HCT116 (cell line): ENCODE measurements at regions not wholly inside any gene's neighbourhood (a gene's known extent, or its start where the extent isn't known, plus 50 kb on each side); places are given as distances from the start of the nearest gene placed in this dataset.

ENCODE experiments used
- ATAC-seq: fragments of 200-7000 bp; cut with Tn5 transposase; 2 replicates; pipeline ENCODE4 v1.9.1; 2020; ENCODE audit warnings: mild to moderate bottlenecking, moderate library complexity
- BruUV-seq: library from RNA; stranded (reverse); fragments of 400-500 nt; replicated peaks from 2 replicates; lab custom pipeline; 2021; lab: Mats Ljungman, UMichigan
- CTCF ChIA-PET: fragments of 300-600 bp; sonication (Branson Sonifier 250); formaldehyde crosslinking; loops from one replicate; lab custom pipeline; 2021; ENCODE audit warnings: antibody characterized with exemption; lab: Charles Lee
- POLR2A ChIA-PET: fragments of 300-600, 350-600 bp; sonication (Branson Sonifier 250); formaldehyde crosslinking; loops from one replicate; lab custom pipeline; 2021; ENCODE audit warnings: antibody characterized with exemption; lab: Charles Lee
- RAD21 ChIA-PET, 2 experiments: fragments of 300-600 bp; sonication (Branson Sonifier 250); formaldehyde crosslinking; loops; one replicate each; lab custom pipeline; 2023; ENCODE audit warnings: low total read pairs in 2 of 2; ENCODE audit not compliant: uncharacterized antibody in 2 of 2, unreplicated experiment in 2 of 2, low non-redundant PET in 1 of 2; lab: Charles Lee
- DNase-seq: peaks from one replicate; pipeline ENCODE4 v3.0.0-alpha.2; 2010; ENCODE audit warnings: low read depth, low spot score
- H2AFZ ChIP-seq: fragments of 200-600 bp; shearing (Covaris generic), sonication (generic); 2 replicates; pipeline ENCODE4 v1.6.1; 2017; ENCODE audit warnings: low read depth, mixed run types, mixed read lengths, antibody characterized with exemption, low read length; ENCODE audit not compliant: poor library complexity, severe bottlenecking
- H3K27ac ChIP-seq: 2 replicates; pipeline ENCODE4 v1.5.1; 2012; ENCODE audit warnings: low read depth, low read length
- H3K27me3 ChIP-seq: fragments of 200-600 bp; sonication (generic); 2 replicates; pipeline ENCODE4 v1.6.1; 2016; ENCODE audit warnings: mixed run types, low read length, mixed read lengths; ENCODE audit not compliant: insufficient read depth
- H3K36me3 ChIP-seq, 2 experiments: fragments of 200-500 bp in 1 of 2; fragments of 200-600 bp in 1 of 2; sonication (Bioruptor generic) in 1 of 2; sonication (generic) in 1 of 2; 2 replicates each; pipeline versions ENCODE4 v1.5.1 to v1.6.1; 2014 to 2016; ENCODE audit warnings: low read length in 2 of 2, inconsistent platforms in 1 of 2, mixed read lengths in 1 of 2, mixed run types in 1 of 2; ENCODE audit not compliant: insufficient read depth in 2 of 2, control insufficient read depth in 1 of 2
- H3K4me1 ChIP-seq, 2 experiments: fragments of 200-600 bp in 1 of 2; sonication (generic) in 1 of 2; 2 replicates each; pipeline versions ENCODE4 v1.5.1 to v1.6.1; 2012 to 2017; ENCODE audit warnings: low read length in 2 of 2, inconsistent platforms in 1 of 2, mild to moderate bottlenecking in 1 of 2, mixed read lengths in 1 of 2, mixed run types in 1 of 2, moderate library complexity in 1 of 2; ENCODE audit not compliant: insufficient read depth in 2 of 2, control insufficient read depth in 1 of 2
- H3K4me2 ChIP-seq: fragments of 200-600 bp; sonication (generic); 2 replicates; pipeline ENCODE4 v1.6.1; 2017; ENCODE audit warnings: mixed run types, low read length, mixed read lengths
- H3K4me3 ChIP-seq, 2 experiments: fragments of 200-600 bp in 1 of 2; sonication (generic) in 1 of 2; replicated peaks in 1 of 2; 2 replicates each; pipeline ENCODE4 v1.5.1; 2011 to 2016; ENCODE audit warnings: low read length in 2 of 2, control low read depth in 1 of 2, low read depth in 1 of 2, mild to moderate bottlenecking in 1 of 2, mixed read lengths in 1 of 2, mixed run types in 1 of 2
- H3K79me2 ChIP-seq: fragments of 200-600 bp; sonication (generic); 2 replicates; pipeline ENCODE4 v1.6.1; 2017; ENCODE audit warnings: mild to moderate bottlenecking, mixed run types, low read length, moderate library complexity, mixed read lengths; ENCODE audit not compliant: insufficient read depth
- H3K9ac ChIP-seq: fragments of 200-600 bp; sonication (generic); 2 replicates; pipeline ENCODE4 v1.6.1; 2016; ENCODE audit warnings: low read length, mixed read lengths
- H3K9me2 ChIP-seq: fragments of 200-600 bp; sonication (generic), shearing (Covaris generic); 2 replicates; pipeline ENCODE4 v1.6.1; 2017; ENCODE audit warnings: mixed run types, mild to moderate bottlenecking, moderate library complexity; ENCODE audit not compliant: insufficient read depth
- H3K9me3 ChIP-seq, 2 experiments: fragments of 200-500 bp in 1 of 2; fragments of 200-600 bp in 1 of 2; sonication (Bioruptor generic) in 1 of 2; sonication (generic) in 1 of 2; 2 replicates each; pipeline ENCODE4 v1.6.1; 2014 to 2017; ENCODE audit warnings: low read length in 2 of 2, mixed read lengths in 2 of 2, inconsistent platforms in 1 of 2, low read depth in 1 of 2, mild to moderate bottlenecking in 1 of 2, mixed run types in 1 of 2, moderate library complexity in 1 of 2; ENCODE audit not compliant: control insufficient read depth in 1 of 2, insufficient read depth in 1 of 2
- H4K20me1 ChIP-seq: fragments of 200-600 bp; sonication (generic), shearing (Covaris generic); 2 replicates; pipeline ENCODE4 v1.6.1; 2017; ENCODE audit warnings: mixed run types, mild to moderate bottlenecking, moderate library complexity; ENCODE audit not compliant: insufficient read depth
- CBX3 ChIP-seq: IDR thresholded peaks from 2 replicates; pipeline ENCODE4 v1.6.1; 2012; ENCODE audit warnings: low read depth
- EGR1 ChIP-seq: IDR thresholded peaks from 2 replicates; pipeline ENCODE4 v1.6.1; 2012; ENCODE audit warnings: low read depth
- EZH2 ChIP-seq: fragments of 200-600 bp; sonication (generic); IDR thresholded peaks from 2 replicates; pipeline ENCODE4 v1.6.1; 2017; ENCODE audit warnings: antibody characterized with exemption, mixed run types
- EZH2phosphoT487 ChIP-seq: fragments of 200-600 bp; IDR thresholded peaks from 2 replicates; pipeline ENCODE4 v1.6.1; 2018; ENCODE audit warnings: antibody characterized with exemption, borderline replicate concordance
- JUND ChIP-seq: IDR thresholded peaks from 2 replicates; pipeline ENCODE4 v1.6.1; 2012
- POLR2AphosphoS5 ChIP-seq: IDR thresholded peaks from 2 replicates; pipeline ENCODE4 v1.6.1; 2011; ENCODE audit warnings: mild to moderate bottlenecking, low read depth, low read length, moderate library complexity
- RAD21 ChIP-seq: IDR thresholded peaks from 2 replicates; pipeline ENCODE4 v1.6.1; 2012; ENCODE audit warnings: low read depth, mild to moderate bottlenecking
- SRF ChIP-seq: IDR thresholded peaks from 2 replicates; pipeline ENCODE4 v1.6.1; 2012; ENCODE audit warnings: low read depth
- YY1 ChIP-seq: IDR thresholded peaks from 2 replicates; pipeline ENCODE4 v1.6.1; 2011; ENCODE audit warnings: low read length, low read depth, moderate library complexity, mild to moderate bottlenecking; ENCODE audit not compliant: insufficient replicate concordance; ENCODE audit errors: extremely low read depth
- ZNF274 ChIP-seq: fragments of 200-500 bp; sonication (Bioruptor generic); IDR thresholded peaks from 2 replicates; pipeline ENCODE4 v1.6.1; 2014; ENCODE audit warnings: mild to moderate bottlenecking, low read depth, low read length, inconsistent platforms
- intact Hi-C: fragments of 100-400 bp; cut with micrococcal nuclease; formaldehyde crosslinking; loops from 2 replicates; pipeline ENCODE4 v1.10.0; 2022
- TF ChIP-seq, protein P1 (sequence below): IDR thresholded peaks from 2 replicates; pipeline ENCODE4 v1.6.1; 2012
- TF ChIP-seq, protein P2 (sequence below): IDR thresholded peaks from 2 replicates; pipeline ENCODE4 v1.6.1; 2012
- TF ChIP-seq, protein P3 (sequence below): IDR thresholded peaks from 2 replicates; pipeline ENCODE4 v1.6.1; 2012; ENCODE audit warnings: low read depth

DNA sequence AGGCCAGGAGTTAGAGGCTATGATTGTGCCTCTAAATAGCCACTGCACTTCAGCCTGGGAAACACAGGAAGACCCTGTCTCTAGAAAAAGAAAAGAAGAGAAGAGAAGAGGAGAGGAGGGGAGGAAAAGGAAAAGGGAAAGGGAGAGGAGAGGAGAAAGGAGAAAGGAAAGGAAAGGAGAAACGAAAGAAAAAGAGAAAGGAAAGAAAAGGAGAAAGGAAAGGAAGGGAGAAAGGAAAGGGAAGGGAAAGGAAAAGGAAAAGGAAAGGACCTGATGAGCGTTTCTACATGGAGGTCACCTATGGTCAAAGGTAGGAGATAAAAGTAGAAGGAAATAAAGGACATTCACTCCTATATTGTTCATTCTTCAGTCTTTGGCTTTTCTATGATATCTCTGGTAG lies 109.1 kb upstream of the TRPC4 start:
- TF ChIP-seq, protein P1, sequence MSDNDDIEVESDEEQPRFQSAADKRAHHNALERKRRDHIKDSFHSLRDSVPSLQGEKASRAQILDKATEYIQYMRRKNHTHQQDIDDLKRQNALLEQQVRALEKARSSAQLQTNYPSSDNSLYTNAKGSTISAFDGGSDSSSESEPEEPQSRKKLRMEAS = no peak
- TF ChIP-seq YY1 (no peak), POLR2AphosphoS5 (no peak), EGR1 (no peak), JUND (no peak)
- TF ChIP-seq, protein P2, sequence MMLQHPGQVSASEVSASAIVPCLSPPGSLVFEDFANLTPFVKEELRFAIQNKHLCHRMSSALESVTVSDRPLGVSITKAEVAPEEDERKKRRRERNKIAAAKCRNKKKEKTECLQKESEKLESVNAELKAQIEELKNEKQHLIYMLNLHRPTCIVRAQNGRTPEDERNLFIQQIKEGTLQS = no peak
- ChIA-PET CTCF (no interaction called here), POLR2A (no interaction called here), RAD21 (no interaction called here)
- peaks cover 10 to 15% of the 10 kb centered on the region in 2 experiments; a peak in 3 of 4 replicates for H3K9me3 ChIP-seq
- ATAC-seq = no peak
- H3K9ac ChIP-seq = no peak overlapping the region
- H3K4me3 ChIP-seq = no peak overlapping the region
- H2AFZ ChIP-seq = no peak overlapping the region
- H3K36me3 ChIP-seq = no peaks in the 10 kb centered on the region
- H3K4me1 ChIP-seq = no peaks in the 10 kb centered on the region
- intact Hi-C loops = no loop called here
- H3K27ac ChIP-seq = no peak overlapping the region
- no peaks in the 10 kb centered on the region for H3K9me2 ChIP-seq
- H3K79me2 ChIP-seq = no peaks in the 10 kb centered on the region
- no peaks in the 10 kb centered on the region for H4K20me1 ChIP-seq
- no TSS peak for BruUV-seq
- H3K4me2 ChIP-seq = no peak overlapping the region
- no peaks in the 10 kb centered on the region for H3K27me3 ChIP-seq
- DNase-seq = no peak

DNA sequence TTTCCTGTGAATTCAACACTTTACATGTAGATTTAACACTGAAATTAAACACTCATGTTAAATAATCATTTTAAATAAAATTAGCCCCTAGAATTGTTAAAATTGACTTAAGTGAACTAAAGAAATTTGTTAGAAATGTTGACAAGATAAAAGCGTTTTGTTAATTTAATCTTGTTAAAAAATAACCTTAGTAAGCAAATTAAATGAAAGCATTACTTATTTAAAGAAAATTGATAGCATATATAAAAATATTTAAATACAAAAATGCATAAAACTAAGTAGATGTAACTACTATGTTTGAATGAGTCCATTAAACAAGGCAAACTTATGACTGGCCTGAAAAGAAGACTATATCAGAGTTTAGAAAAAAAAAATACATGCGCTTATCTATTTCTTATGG lies 99.0 kb upstream of the TRPC4 start:
- intact Hi-C loops = no loop called here
- ChIA-PET POLR2A (no interaction called here), CTCF (no interaction called here), RAD21 (no interaction called here)
- ATAC-seq (no peak), DNase-seq (no peak)
- no peaks in the 10 kb centered on the region for H3K9me2 ChIP-seq
- H3K4me1 ChIP-seq = no peaks in the 10 kb centered on the region
- no peaks in the 10 kb centered on the region for H4K20me1 ChIP-seq
- no peak overlapping the region for H3K4me3 ChIP-seq
- H3K4me2 ChIP-seq = no peak overlapping the region
- no peak overlapping the region for H3K9ac ChIP-seq
- H3K9me3 ChIP-seq = peaks cover 4 to 10% of the 10 kb centered on the region in 2 experiments; a peak in 2 of 4 replicates
- H3K79me2 ChIP-seq = no peaks in the 10 kb centered on the region
- no peaks in the 10 kb centered on the region for H3K27me3 ChIP-seq
- H2AFZ ChIP-seq = no peak overlapping the region
- H3K27ac ChIP-seq = no peak overlapping the region
- no peaks in the 10 kb centered on the region for H3K36me3 ChIP-seq
- TF ChIP-seq ZNF274 (no peak), SRF (no peak), YY1 (no peak), EZH2 (no peak), RAD21 (no peak), EZH2phosphoT487 (no peak), CBX3 (no peak)
- TF ChIP-seq, protein P2 = no peak
- TF ChIP-seq, protein P3, sequence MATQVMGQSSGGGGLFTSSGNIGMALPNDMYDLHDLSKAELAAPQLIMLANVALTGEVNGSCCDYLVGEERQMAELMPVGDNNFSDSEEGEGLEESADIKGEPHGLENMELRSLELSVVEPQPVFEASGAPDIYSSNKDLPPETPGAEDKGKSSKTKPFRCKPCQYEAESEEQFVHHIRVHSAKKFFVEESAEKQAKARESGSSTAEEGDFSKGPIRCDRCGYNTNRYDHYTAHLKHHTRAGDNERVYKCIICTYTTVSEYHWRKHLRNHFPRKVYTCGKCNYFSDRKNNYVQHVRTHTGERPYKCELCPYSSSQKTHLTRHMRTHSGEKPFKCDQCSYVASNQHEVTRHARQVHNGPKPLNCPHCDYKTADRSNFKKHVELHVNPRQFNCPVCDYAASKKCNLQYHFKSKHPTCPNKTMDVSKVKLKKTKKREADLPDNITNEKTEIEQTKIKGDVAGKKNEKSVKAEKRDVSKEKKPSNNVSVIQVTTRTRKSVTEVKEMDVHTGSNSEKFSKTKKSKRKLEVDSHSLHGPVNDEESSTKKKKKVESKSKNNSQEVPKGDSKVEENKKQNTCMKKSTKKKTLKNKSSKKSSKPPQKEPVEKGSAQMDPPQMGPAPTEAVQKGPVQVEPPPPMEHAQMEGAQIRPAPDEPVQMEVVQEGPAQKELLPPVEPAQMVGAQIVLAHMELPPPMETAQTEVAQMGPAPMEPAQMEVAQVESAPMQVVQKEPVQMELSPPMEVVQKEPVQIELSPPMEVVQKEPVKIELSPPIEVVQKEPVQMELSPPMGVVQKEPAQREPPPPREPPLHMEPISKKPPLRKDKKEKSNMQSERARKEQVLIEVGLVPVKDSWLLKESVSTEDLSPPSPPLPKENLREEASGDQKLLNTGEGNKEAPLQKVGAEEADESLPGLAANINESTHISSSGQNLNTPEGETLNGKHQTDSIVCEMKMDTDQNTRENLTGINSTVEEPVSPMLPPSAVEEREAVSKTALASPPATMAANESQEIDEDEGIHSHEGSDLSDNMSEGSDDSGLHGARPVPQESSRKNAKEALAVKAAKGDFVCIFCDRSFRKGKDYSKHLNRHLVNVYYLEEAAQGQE = no peak
- no TSS peak for BruUV-seq
